Endothelial cell of umbilical vein (primary cell): ENCODE measurements at regions not wholly inside any gene's neighbourhood (a gene's known extent, or its start where the extent isn't known, plus 50 kb on each side); places are given as distances from the start of the nearest gene placed in this dataset.

Source experiments
- BruUV-seq: library from RNA; stranded (reverse); fragments of 400-500 nt; replicated peaks from 2 replicates; lab custom pipeline; 2021; lab: Mats Ljungman, UMichigan
- CTCF ChIA-PET: fragments of 300-600, 350-600 bp; sonication (Branson Sonifier 250); formaldehyde crosslinking; loops from one replicate; lab custom pipeline; 2021; ENCODE audit warnings: antibody characterized with exemption, inconsistent platforms; lab: Charles Lee
- POLR2A ChIA-PET: fragments of 300-600, 350-600 bp; sonication (Branson Sonifier 250); formaldehyde crosslinking; loops from one replicate; lab custom pipeline; 2021; ENCODE audit warnings: antibody characterized with exemption, inconsistent platforms; lab: Charles Lee
- DNase-seq: peaks from one replicate; pipeline ENCODE4 v3.0.0-alpha.2; 2011; ENCODE audit warnings: low read depth, low spot score
- FAIRE-seq: peaks from 2 replicates; lab custom pipeline; 2011; peaks lifted over from hg19 to GRCh38; lab: Jason Lieb, UNC
- H2AFZ ChIP-seq: 2 replicates; pipeline ENCODE4 v1.6.0; 2012; ENCODE audit warnings: low read depth, low read length, control low read depth, inconsistent platforms
- H3K27ac ChIP-seq: 2 replicates; pipeline ENCODE4 v1.5.1; 2011; ENCODE audit warnings: low read depth, mild to moderate bottlenecking, control low read depth, low read length, moderate library complexity; ENCODE audit not compliant: insufficient read depth
- H3K27me3 ChIP-seq, 2 experiments: 2 replicates each; pipeline versions ENCODE4 v1.6.0 to v1.6.1; 2011; ENCODE audit warnings: low read length in 2 of 2, mixed read lengths in 1 of 2; ENCODE audit not compliant: control insufficient read depth in 2 of 2, insufficient read depth in 2 of 2
- H3K36me3 ChIP-seq, 2 experiments: 2 replicates in 1 of 2; 3 replicates in 1 of 2; pipeline ENCODE4 v1.5.1; 2011; ENCODE audit warnings: low read length in 2 of 2, mild to moderate bottlenecking in 1 of 2, moderate library complexity in 1 of 2; ENCODE audit not compliant: control insufficient read depth in 2 of 2, insufficient read depth in 2 of 2; ENCODE audit errors: extremely low read depth in 1 of 2
- H3K4me1 ChIP-seq: 3 replicates; pipeline ENCODE4 v1.5.1; 2011; ENCODE audit warnings: mild to moderate bottlenecking, low read length; ENCODE audit not compliant: control insufficient read depth, insufficient read depth; ENCODE audit errors: extremely low read depth
- H3K4me2 ChIP-seq: 2 replicates; pipeline ENCODE4 v1.6.1; 2011; ENCODE audit warnings: low read length, control low read depth, mixed read lengths; ENCODE audit not compliant: insufficient read depth
- H3K4me3 ChIP-seq, 3 experiments: fragments of 200-600 bp in 1 of 3; sonication (generic), shearing (Covaris generic) in 1 of 3; replicated peaks in 1 of 3; 2 replicates each; pipeline ENCODE4 v1.5.1; 2011 to 2016; ENCODE audit warnings: control low read depth in 3 of 3, low read length in 3 of 3, mild to moderate bottlenecking in 2 of 3, inconsistent platforms in 1 of 3, low read depth in 1 of 3, moderate library complexity in 1 of 3; ENCODE audit not compliant: insufficient read depth in 1 of 3
- H3K79me2 ChIP-seq: 2 replicates; pipeline ENCODE4 v1.6.0; 2012; ENCODE audit warnings: low read length, inconsistent platforms; ENCODE audit not compliant: control insufficient read depth, insufficient read depth
- H3K9ac ChIP-seq: replicated peaks from 2 replicates; pipeline ENCODE3; 2011; ENCODE audit warnings: low read length, control low read depth; ENCODE audit not compliant: insufficient read depth; ENCODE audit errors: extremely low read depth
- H3K9me1 ChIP-seq: replicated peaks from 3 replicates; pipeline ENCODE4 v1.6.0; 2011; ENCODE audit warnings: mild to moderate bottlenecking, low read length; ENCODE audit not compliant: control insufficient read depth, insufficient read depth; ENCODE audit errors: extremely low read depth
- H3K9me3 ChIP-seq: replicated peaks from 2 replicates; pipeline ENCODE4 v1.5.1; 2012; ENCODE audit warnings: low read length, inconsistent platforms; ENCODE audit not compliant: control insufficient read depth, insufficient read depth
- H4K20me1 ChIP-seq: replicated peaks from 2 replicates; pipeline ENCODE3; 2011; ENCODE audit warnings: mild to moderate bottlenecking, low read length; ENCODE audit not compliant: control insufficient read depth, insufficient read depth; ENCODE audit errors: extremely low read depth
- CTCF ChIP-seq, 2 donors: IDR thresholded peaks; 1 replicate in 1 of 2; 2 replicates in 1 of 2; pipeline ENCODE4 v1.5.1; 2011; ENCODE audit warnings: low read length in 2 of 2, mild to moderate bottlenecking in 2 of 2, moderate library complexity in 2 of 2, control low read depth in 1 of 2, inconsistent platforms in 1 of 2, low read depth in 1 of 2; ENCODE audit not compliant: insufficient read depth in 1 of 2; ENCODE audit errors: extremely low read depth in 1 of 2
- EZH2 ChIP-seq: IDR thresholded peaks from 2 replicates; pipeline ENCODE4 v1.6.1; 2012; ENCODE audit warnings: borderline replicate concordance, low read depth, mild to moderate bottlenecking, moderate library complexity, low read length, inconsistent platforms; ENCODE audit not compliant: severe bottlenecking
- FOS ChIP-seq: IDR thresholded peaks from 2 replicates; pipeline ENCODE4 v1.6.1; 2011; ENCODE audit warnings: mild to moderate bottlenecking, low read length, moderate library complexity, borderline replicate concordance; ENCODE audit not compliant: insufficient read depth
- GATA2 ChIP-seq: IDR thresholded peaks from 2 replicates; pipeline ENCODE4 v1.7.0; 2011; ENCODE audit warnings: low read depth, mild to moderate bottlenecking, moderate library complexity, mixed read lengths, low read length; ENCODE audit not compliant: insufficient read length, insufficient read depth
- JUN ChIP-seq: IDR thresholded peaks from 2 replicates; pipeline ENCODE4 v1.6.1; 2011; ENCODE audit warnings: borderline replicate concordance, low read depth; ENCODE audit not compliant: insufficient read length, insufficient read depth
- MYC ChIP-seq: IDR thresholded peaks from one replicate; pipeline ENCODE4 v1.6.1; 2011; ENCODE audit warnings: mild to moderate bottlenecking, low read depth, low read length
- POLR2A ChIP-seq: IDR thresholded peaks from 2 replicates; pipeline ENCODE4 v1.6.1; 2012; ENCODE audit warnings: low read depth, mild to moderate bottlenecking, control low read depth, low read length
- POLR2AphosphoS5 ChIP-seq: IDR thresholded peaks from 2 replicates; pipeline ENCODE4 v1.6.1; 2012; ENCODE audit warnings: low read depth, mild to moderate bottlenecking, control low read depth, low read length, moderate library complexity; ENCODE audit not compliant: insufficient read depth
- dilution Hi-C: fragments of 300-500 bp; cut with MboI; formaldehyde crosslinking; loops from one replicate; pipeline ENCODE4 v1.15.0; 2019; ENCODE audit warnings: low sequenced_read_pairs; ENCODE audit not compliant: extremely low pct_ligation_motif_present
- intact Hi-C: fragments of 100-400 bp; cut with micrococcal nuclease; formaldehyde crosslinking; loops from one replicate; pipeline ENCODE4 v1.10.0; 2022
- TF ChIP-seq, protein P1 (sequence below): IDR thresholded peaks from 2 replicates; pipeline ENCODE4 v1.6.1; 2011; ENCODE audit not compliant: insufficient read depth, insufficient read length

GRCh38 chr12:30427555-30427954 lies 268.1 kb downstream of the IPO8 start:
- no peak overlapping the region for H3K4me3 ChIP-seq
- TF ChIP-seq, protein P1, sequence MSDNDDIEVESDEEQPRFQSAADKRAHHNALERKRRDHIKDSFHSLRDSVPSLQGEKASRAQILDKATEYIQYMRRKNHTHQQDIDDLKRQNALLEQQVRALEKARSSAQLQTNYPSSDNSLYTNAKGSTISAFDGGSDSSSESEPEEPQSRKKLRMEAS = no peak
- no peak for TF ChIP-seq POLR2A
- no peak for TF ChIP-seq POLR2AphosphoS5
- no peak for TF ChIP-seq FOS
- no peak for TF ChIP-seq JUN
- TF ChIP-seq CTCF (IDR thresholded peaks at IDR 0.05; ENCODE audit: extremely low read depth in 1 of 2, insufficient read depth in 1 of 2, low read depth in 1 of 2, low read length in 2 of 2) = no peak
- TF ChIP-seq GATA2 = no peak
- TF ChIP-seq EZH2 = no peak
- no peak for TF ChIP-seq MYC
- DNase-seq = no peak
- no peaks in the 10 kb centered on the region for H3K79me2 ChIP-seq
- no peaks in the 10 kb centered on the region for H3K9me3 ChIP-seq
- peaks cover 0 to 3% of the 10 kb centered on the region in 2 experiments for H3K27me3 ChIP-seq
- H3K9ac ChIP-seq = no peak overlapping the region
- ChIA-PET POLR2A (no interaction called here), CTCF (no interaction called here)
- H3K9me1 ChIP-seq = no peaks in the 10 kb centered on the region
- dilution Hi-C loops (no loop called here), intact Hi-C loops (no loop called here)
- BruUV-seq = no TSS peak
- H2AFZ ChIP-seq = no peak overlapping the region
- FAIRE-seq = no peak
- H3K4me2 ChIP-seq = no peak overlapping the region
- no peaks in the 10 kb centered on the region for H3K4me1 ChIP-seq
- H3K36me3 ChIP-seq = no peaks in the 10 kb centered on the region
- no peaks in the 10 kb centered on the region for H4K20me1 ChIP-seq
- no peak overlapping the region for H3K27ac ChIP-seq
